Panc1 (cell line): ENCODE measurements at regions not wholly inside any gene's neighbourhood (a gene's known extent, or its start where the extent isn't known, plus 50 kb on each side); places are given as distances from the start of the nearest gene placed in this dataset.

ENCODE experiments used
- ATAC-seq: fragments of 200-7000 bp; cut with Tn5 transposase; 2 replicates; pipeline ENCODE4 v1.9.1; 2020; ENCODE audit warnings: mild to moderate bottlenecking, moderate library complexity
- BruUV-seq: library from RNA; stranded (reverse); fragments of 400-500 nt; replicated peaks from 2 replicates; lab custom pipeline; 2021; lab: Mats Ljungman, UMichigan
- CTCF ChIA-PET: fragments of 300-600 bp; sonication (Branson Sonifier 250); formaldehyde crosslinking; loops from one replicate; lab custom pipeline; 2022; ENCODE audit warnings: antibody characterized with exemption; lab: Charles Lee
- POLR2A ChIA-PET: fragments of 300-600 bp; sonication (Branson Sonifier 250); formaldehyde crosslinking; loops from one replicate; lab custom pipeline; 2022; ENCODE audit warnings: antibody characterized with exemption; lab: Charles Lee
- DNase-seq: peaks from one replicate; pipeline ENCODE4 v3.0.0-alpha.2; 2010; ENCODE audit warnings: low read depth, low spot score
- H3K27ac ChIP-seq: 2 replicates; pipeline ENCODE4 v1.5.1; 2011; ENCODE audit warnings: mild to moderate bottlenecking, low read length, inconsistent platforms
- H3K27me3 ChIP-seq: fragments of 200-500 bp; sonication (Bioruptor generic); 2 replicates; pipeline ENCODE4 v1.6.0; 2014; ENCODE audit warnings: low read length, inconsistent platforms; ENCODE audit not compliant: control insufficient read depth, insufficient read depth
- H3K36me3 ChIP-seq: fragments of 200-500 bp; sonication (Bioruptor generic); 2 replicates; pipeline ENCODE4 v1.5.1; 2014; ENCODE audit warnings: inconsistent platforms, mild to moderate bottlenecking, low read length, moderate library complexity; ENCODE audit not compliant: control insufficient read depth, insufficient read depth
- H3K4me1 ChIP-seq: 2 replicates; pipeline ENCODE4 v1.5.1; 2011; ENCODE audit warnings: inconsistent platforms, mild to moderate bottlenecking, low read length, moderate library complexity; ENCODE audit not compliant: control insufficient read depth, insufficient read depth
- H3K4me3 ChIP-seq, 2 experiments: 2 replicates each; pipeline ENCODE4 v1.5.1; 2011 to 2012; ENCODE audit warnings: low read depth in 2 of 2, low read length in 2 of 2, mild to moderate bottlenecking in 2 of 2, inconsistent platforms in 1 of 2, moderate library complexity in 1 of 2
- H3K9me3 ChIP-seq: fragments of 200-500 bp; sonication (Bioruptor generic); 2 replicates; pipeline ENCODE4 v1.5.1; 2014; ENCODE audit warnings: low read depth, mild to moderate bottlenecking, inconsistent platforms, low read length, moderate library complexity; ENCODE audit not compliant: control insufficient read depth, insufficient read depth
- CTCF ChIP-seq: fragments of 450-650 bp; IDR thresholded peaks from 2 replicates; pipeline ENCODE4 v1.5.1; 2017; ENCODE audit warnings: mild to moderate bottlenecking
- POLR2AphosphoS5 ChIP-seq: IDR thresholded peaks from 2 replicates; pipeline ENCODE4 v1.6.1; 2012; ENCODE audit warnings: mild to moderate bottlenecking, low read depth, low read length, moderate library complexity
- REST ChIP-seq, 2 experiments: IDR thresholded peaks; 2 replicates each; pipeline ENCODE4 v1.6.1; 2011 to 2012; ENCODE audit warnings: low read depth in 2 of 2, control low read depth in 1 of 2, low read length in 1 of 2, mild to moderate bottlenecking in 1 of 2, moderate library complexity in 1 of 2; ENCODE audit not compliant: insufficient read depth in 1 of 2
- SIN3A ChIP-seq: IDR thresholded peaks from 2 replicates; pipeline ENCODE4 v1.6.1; 2012; ENCODE audit warnings: low read depth, mild to moderate bottlenecking, low read length, moderate library complexity, borderline replicate concordance; ENCODE audit not compliant: insufficient read depth
- TCF7L2 ChIP-seq: IDR thresholded peaks from 2 replicates; pipeline ENCODE4 v1.6.1; 2011; ENCODE audit warnings: mild to moderate bottlenecking, low read depth, low read length, inconsistent platforms
- in situ Hi-C: cut with HindIII; loops from 2 replicates; pipeline ENCODE4 v1.10.0; 2016; ENCODE audit warnings: low sequenced_read_pairs, low pct_unique_long_range_greater_than_20kb
- intact Hi-C: fragments of 100-400 bp; cut with micrococcal nuclease; formaldehyde crosslinking; loops from one replicate; pipeline ENCODE4 v1.10.0; 2022; ENCODE audit not compliant: unreplicated experiment

GRCh38 chr13:36608474-36608873, 65.3 kb upstream of the SERTM1 start:
- Histone ChIP-seq H3K27ac (no peak overlapping the region), H3K4me3 (no peak overlapping the region), H3K27me3 (no peaks in the 10 kb centered on the region), H3K4me1 (no peaks in the 10 kb centered on the region), H3K36me3 (no peaks in the 10 kb centered on the region), H3K9me3 (no peaks in the 10 kb centered on the region)
- intact Hi-C loops (no loop called here), in situ Hi-C loops (no loop called here)
- CTCF ChIA-PET: no interaction called here
- DNase-seq (no peak), ATAC-seq (no peak)
- POLR2A ChIA-PET: no interaction called here
- TF ChIP-seq CTCF (no peak), SIN3A (no peak), TCF7L2 (no peak), REST (IDR thresholded peaks at IDR 0.05; ENCODE audit: insufficient read depth in 1 of 2, low read depth in 2 of 2, low read length in 1 of 2) (no peak)
- BruUV-seq: no TSS peak

GRCh38 chr13:36612230-36612629, 61.6 kb upstream of the SERTM1 start:
- no TSS peak for BruUV-seq
- CTCF ChIA-PET: no interaction called here

More at GRCh38 chr13:36612230-36612629, 61.6 kb upstream of the SERTM1 start:
- no peak overlapping the region for H3K27ac ChIP-seq
- in situ Hi-C loops (no loop called here), intact Hi-C loops (no loop called here)
- no peak for DNase-seq
- POLR2A ChIA-PET: no interaction called here
- no peaks in the 10 kb centered on the region for H3K9me3 ChIP-seq
- no peaks in the 10 kb centered on the region for H3K27me3 ChIP-seq
- H3K4me1 ChIP-seq: no peaks in the 10 kb centered on the region
- H3K36me3 ChIP-seq: no peaks in the 10 kb centered on the region
- TF ChIP-seq REST (IDR thresholded peaks at IDR 0.05; ENCODE audit: insufficient read depth in 1 of 2, low read depth in 2 of 2, low read length in 1 of 2): no peak
- no peak for TF ChIP-seq CTCF
- no peak for TF ChIP-seq SIN3A
- TF ChIP-seq POLR2AphosphoS5: no peak
- no peak for TF ChIP-seq TCF7L2
- ATAC-seq: no peak
- no peak overlapping the region for H3K4me3 ChIP-seq
